ENCODE measurements at regions not wholly inside any gene's neighbourhood (a gene's known extent, or its start where the extent isn't known, plus 50 kb on each side); places are given as distances from the start of the nearest gene placed in this dataset.

DNA sequence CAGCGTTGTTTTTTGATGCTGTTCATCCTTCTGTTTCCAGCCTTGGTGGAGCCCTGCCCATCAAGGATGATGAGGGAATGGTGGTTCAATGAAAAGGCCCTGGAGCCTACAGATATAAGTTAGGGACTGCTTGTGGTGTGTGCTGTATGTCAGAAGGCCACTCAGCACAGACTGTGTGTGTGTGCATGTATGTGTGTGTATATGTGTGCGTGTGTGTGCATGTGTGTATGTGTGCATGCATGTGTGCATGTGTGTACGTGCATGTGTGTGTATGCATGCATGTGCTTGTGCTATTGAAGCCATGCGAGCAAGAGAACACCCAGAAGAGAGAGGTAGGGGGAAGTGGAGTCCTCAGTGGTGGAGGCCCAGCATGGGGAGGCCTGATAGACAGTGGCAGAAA lies 304.9 kb downstream of the CYP26B1 start (continued):
- TF ChIP-seq, protein P1, sequence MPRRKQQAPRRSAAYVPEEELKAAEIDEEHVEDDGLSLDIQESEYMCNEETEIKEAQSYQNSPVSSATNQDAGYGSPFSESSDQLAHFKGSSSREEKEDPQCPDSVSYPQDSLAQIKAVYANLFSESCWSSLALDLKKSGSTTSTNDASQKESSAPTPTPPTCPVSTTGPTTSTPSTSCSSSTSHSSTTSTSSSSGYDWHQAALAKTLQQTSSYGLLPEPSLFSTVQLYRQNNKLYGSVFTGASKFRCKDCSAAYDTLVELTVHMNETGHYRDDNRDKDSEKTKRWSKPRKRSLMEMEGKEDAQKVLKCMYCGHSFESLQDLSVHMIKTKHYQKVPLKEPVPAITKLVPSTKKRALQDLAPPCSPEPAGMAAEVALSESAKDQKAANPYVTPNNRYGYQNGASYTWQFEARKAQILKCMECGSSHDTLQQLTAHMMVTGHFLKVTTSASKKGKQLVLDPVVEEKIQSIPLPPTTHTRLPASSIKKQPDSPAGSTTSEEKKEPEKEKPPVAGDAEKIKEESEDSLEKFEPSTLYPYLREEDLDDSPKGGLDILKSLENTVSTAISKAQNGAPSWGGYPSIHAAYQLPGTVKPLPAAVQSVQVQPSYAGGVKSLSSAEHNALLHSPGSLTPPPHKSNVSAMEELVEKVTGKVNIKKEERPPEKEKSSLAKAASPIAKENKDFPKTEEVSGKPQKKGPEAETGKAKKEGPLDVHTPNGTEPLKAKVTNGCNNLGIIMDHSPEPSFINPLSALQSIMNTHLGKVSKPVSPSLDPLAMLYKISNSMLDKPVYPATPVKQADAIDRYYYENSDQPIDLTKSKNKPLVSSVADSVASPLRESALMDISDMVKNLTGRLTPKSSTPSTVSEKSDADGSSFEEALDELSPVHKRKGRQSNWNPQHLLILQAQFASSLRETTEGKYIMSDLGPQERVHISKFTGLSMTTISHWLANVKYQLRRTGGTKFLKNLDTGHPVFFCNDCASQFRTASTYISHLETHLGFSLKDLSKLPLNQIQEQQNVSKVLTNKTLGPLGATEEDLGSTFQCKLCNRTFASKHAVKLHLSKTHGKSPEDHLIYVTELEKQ (CRISPR knock-in tag; IDR thresholded peaks at IDR 0.05), result no peak
- TF ChIP-seq MNT (conservative IDR thresholded peaks at IDR 0.05) (no peak), KDM4B (IDR thresholded peaks at IDR 0.05; ENCODE audit: borderline replicate concordance in 2 of 2, low read depth in 1 of 2) (no peak), EP400 (IDR thresholded peaks at IDR 0.05) (no peak), ZNF133 (CRISPR knock-in tag; IDR thresholded peaks at IDR 0.05) (no peak), ZBTB49 (CRISPR knock-in tag; IDR thresholded peaks at IDR 0.05; ENCODE audit: borderline replicate concordance) (no peak), STAT5B (CRISPR knock-in tag; IDR thresholded peaks at IDR 0.05) (no peak), REST (IDR thresholded peaks at IDR 0.05; ENCODE audit: borderline replicate concordance) (no peak), REST (CRISPR knock-in tag; IDR thresholded peaks at IDR 0.05; ENCODE audit: low read depth) (no peak)
- TF ChIP-seq, protein P2, sequence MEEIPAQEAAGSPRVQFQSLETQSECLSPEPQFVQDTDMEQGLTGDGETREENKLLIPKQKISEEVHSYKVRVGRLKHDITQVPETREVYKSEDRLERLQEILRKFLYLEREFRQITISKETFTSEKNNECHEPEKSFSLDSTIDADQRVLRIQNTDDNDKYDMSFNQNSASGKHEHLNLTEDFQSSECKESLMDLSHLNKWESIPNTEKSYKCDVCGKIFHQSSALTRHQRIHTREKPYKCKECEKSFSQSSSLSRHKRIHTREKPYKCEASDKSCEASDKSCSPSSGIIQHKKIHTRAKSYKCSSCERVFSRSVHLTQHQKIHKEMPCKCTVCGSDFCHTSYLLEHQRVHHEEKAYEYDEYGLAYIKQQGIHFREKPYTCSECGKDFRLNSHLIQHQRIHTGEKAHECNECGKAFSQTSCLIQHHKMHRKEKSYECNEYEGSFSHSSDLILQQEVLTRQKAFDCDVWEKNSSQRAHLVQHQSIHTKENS (CRISPR knock-in tag; IDR thresholded peaks at IDR 0.05), result no peak

All from K562 (cell line).